Fibroblast of pulmonary artery (primary cell): ENCODE measurements at regions not wholly inside any gene's neighbourhood (a gene's known extent, or its start where the extent isn't known, plus 50 kb on each side); places are given as distances from the start of the nearest gene placed in this dataset.

ENCODE experiments used
- DNase-seq: peaks from one replicate; pipeline ENCODE4 v3.0.0-alpha.2; 2010; ENCODE audit warnings: low read depth
- H3K4me3 ChIP-seq: replicated peaks from 2 replicates; pipeline ENCODE4 v1.5.1; 2011; ENCODE audit warnings: low read depth, mild to moderate bottlenecking, control low read depth, low read length, moderate library complexity
- TF ChIP-seq, protein P1 (sequence below): IDR thresholded peaks from 2 replicates; pipeline ENCODE4 v1.5.1; 2011; ENCODE audit warnings: mild to moderate bottlenecking, control low read depth, low read length, inconsistent platforms; ENCODE audit errors: missing control alignments

DNA sequence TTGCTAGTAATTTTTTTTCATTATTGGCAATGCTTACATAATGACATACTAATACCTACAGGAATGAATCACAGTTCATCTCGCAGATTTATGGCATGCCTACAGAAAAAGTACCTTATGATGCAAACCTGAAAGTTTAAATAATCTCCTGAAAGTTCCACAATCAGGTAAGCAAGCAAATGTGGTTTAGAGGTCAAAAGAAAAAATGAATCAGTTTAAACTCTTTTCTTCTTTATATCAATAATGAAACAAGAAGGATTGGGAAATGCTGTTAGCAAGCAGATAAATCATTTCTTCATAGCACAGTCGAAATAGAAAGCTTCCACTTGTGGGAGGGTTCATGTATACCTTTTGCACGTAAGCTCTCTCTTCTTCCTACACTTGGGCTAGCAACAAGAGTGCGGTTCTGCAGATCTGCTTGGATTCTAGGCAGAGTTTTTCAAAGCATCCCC is 53.7 kb upstream of the MTPN start:
- DNase-seq, result no peak
- TF ChIP-seq, protein P1, sequence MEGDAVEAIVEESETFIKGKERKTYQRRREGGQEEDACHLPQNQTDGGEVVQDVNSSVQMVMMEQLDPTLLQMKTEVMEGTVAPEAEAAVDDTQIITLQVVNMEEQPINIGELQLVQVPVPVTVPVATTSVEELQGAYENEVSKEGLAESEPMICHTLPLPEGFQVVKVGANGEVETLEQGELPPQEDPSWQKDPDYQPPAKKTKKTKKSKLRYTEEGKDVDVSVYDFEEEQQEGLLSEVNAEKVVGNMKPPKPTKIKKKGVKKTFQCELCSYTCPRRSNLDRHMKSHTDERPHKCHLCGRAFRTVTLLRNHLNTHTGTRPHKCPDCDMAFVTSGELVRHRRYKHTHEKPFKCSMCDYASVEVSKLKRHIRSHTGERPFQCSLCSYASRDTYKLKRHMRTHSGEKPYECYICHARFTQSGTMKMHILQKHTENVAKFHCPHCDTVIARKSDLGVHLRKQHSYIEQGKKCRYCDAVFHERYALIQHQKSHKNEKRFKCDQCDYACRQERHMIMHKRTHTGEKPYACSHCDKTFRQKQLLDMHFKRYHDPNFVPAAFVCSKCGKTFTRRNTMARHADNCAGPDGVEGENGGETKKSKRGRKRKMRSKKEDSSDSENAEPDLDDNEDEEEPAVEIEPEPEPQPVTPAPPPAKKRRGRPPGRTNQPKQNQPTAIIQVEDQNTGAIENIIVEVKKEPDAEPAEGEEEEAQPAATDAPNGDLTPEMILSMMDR, result no peak
- H3K4me3 ChIP-seq, result no peak overlapping the region

DNA sequence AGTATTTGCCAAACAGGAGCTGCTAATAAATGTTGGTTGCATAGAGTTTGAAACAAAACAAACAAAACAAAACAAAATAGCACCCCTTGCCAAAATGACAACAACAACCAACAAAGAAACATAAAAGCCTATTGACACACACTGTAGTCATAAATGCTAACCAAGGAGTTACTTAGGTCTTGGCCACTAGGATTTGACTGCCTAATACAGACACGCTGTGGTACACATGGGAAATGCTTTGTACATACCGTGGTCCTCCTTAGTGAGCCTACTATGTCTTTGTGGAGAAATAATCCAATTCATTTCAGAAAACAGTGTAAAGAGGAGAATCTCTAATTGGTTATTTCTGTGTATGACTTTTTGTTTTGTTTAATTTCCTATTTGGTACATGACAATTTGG is 53.2 kb upstream of the MTPN start:
- TF ChIP-seq, protein P1, result no peak
- H3K4me3 ChIP-seq, result no peak overlapping the region
- DNase-seq, result no peak

DNA sequence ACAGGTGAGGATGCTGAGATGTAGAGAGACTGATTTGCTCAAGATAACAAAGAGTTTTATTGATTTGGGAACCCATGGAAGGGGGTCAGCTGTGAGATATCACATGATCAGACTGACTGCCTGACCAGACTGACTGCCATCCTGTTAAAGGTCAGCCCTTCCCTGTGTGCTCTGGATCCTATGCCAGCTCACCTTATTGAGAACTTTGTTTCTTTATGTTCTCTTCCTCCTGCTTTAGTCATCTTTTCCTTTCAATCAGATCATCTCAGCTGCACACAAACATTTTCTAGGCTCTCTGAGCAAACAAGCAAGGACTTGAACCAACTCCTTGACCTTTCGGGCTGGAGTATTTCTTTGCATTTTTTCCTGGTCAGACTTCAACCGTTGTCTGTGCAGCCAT is 50.0 kb upstream of the MTPN start:
- DNase-seq, result no peak
- TF ChIP-seq, protein P1, result no peak
- H3K4me3 ChIP-seq, result no peak overlapping the region
